Body of pancreas (tissue), 4 donors: ENCODE measurements at regions not wholly inside any gene's neighbourhood (a gene's known extent, or its start where the extent isn't known, plus 50 kb on each side); places are given as distances from the start of the nearest gene placed in this dataset.
"Not testable (repeated sequence)": the region's sequence is repeated elsewhere in the genome, so short reads cannot be mapped to it uniquely, and the experiment has no call there.

Source experiments
- POLR2A ChIP-seq, 3 donors: fragments of 450-650 bp; IDR thresholded peaks; one replicate each; pipeline ENCODE4 v1.6.1; 2016; ENCODE audit warnings: antibody characterized with exemption in 3 of 3, mild to moderate bottlenecking in 2 of 3
- TF ChIP-seq, protein P1 (sequence below), 7 experiments: fragments of 450-650 bp in 4 of 7; fragments of 200-600 bp in 3 of 7; sonication (generic) in 3 of 7; IDR thresholded peaks; one replicate each; pipeline ENCODE4 v1.5.1; 2016 to 2019; ENCODE audit warnings: antibody characterized with exemption in 7 of 7

DNA sequence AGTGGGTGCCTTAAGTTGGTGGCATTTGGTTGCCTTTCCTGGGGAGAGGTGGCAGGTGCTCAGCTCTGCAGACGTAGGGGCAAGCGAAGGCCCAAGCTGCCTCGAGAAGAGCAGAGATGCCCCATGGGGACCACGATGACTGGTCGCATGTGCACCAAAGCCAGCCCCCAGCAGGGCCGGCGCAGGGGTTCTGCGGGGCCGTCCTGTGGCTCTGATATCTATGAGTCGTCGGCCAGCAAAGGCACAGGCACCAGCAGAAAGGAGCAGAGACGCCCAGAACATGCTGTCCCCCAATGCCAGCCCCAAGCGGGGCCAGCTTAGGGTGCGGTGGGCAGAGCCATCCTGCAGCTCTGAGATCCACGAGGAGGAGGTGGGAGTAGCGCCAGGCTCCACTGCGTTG lies 1408.6 kb downstream of the FOXD4L5 start:
- TF ChIP-seq, protein P1, sequence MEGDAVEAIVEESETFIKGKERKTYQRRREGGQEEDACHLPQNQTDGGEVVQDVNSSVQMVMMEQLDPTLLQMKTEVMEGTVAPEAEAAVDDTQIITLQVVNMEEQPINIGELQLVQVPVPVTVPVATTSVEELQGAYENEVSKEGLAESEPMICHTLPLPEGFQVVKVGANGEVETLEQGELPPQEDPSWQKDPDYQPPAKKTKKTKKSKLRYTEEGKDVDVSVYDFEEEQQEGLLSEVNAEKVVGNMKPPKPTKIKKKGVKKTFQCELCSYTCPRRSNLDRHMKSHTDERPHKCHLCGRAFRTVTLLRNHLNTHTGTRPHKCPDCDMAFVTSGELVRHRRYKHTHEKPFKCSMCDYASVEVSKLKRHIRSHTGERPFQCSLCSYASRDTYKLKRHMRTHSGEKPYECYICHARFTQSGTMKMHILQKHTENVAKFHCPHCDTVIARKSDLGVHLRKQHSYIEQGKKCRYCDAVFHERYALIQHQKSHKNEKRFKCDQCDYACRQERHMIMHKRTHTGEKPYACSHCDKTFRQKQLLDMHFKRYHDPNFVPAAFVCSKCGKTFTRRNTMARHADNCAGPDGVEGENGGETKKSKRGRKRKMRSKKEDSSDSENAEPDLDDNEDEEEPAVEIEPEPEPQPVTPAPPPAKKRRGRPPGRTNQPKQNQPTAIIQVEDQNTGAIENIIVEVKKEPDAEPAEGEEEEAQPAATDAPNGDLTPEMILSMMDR (IDR thresholded peaks at IDR 0.05): not testable (repeated sequence)
- not testable (repeated sequence) for TF ChIP-seq POLR2A (IDR thresholded peaks at IDR 0.05)
